GM20431 (cell line): ENCODE measurements at regions not wholly inside any gene's neighbourhood (a gene's known extent, or its start where the extent isn't known, plus 50 kb on each side); places are given as distances from the start of the nearest gene placed in this dataset.

ENCODE experiments used
- in situ Hi-C: fragments of 300-500 bp; cut with MseI, MboI; formaldehyde crosslinking; loops from one replicate; pipeline ENCODE4 v1.15.0; 2020; ENCODE audit warnings: low sequenced_read_pairs; ENCODE audit not compliant: unreplicated experiment

DNA sequence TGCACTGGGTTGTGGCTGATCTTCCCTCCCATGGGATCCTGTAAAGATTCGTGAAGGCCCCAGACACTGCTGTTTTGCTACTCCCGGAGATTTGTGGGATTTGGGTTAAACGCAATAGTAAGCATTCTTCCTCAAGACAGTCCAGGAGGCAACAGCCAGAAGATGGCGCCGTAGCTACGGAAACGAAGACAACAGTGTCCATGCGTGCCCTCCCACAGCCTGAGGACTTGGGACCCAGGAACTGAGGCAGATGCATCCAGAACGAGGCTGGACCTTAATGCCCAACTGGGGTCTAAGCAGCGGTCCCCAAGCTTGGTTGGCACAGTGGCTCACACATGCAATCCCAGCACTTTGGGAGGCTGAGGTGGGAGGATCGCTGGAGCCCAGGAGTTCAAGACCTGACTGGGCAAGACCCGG is 57.6 kb upstream of the ZNF507 start:
- in situ Hi-C loops: no loop called here

DNA sequence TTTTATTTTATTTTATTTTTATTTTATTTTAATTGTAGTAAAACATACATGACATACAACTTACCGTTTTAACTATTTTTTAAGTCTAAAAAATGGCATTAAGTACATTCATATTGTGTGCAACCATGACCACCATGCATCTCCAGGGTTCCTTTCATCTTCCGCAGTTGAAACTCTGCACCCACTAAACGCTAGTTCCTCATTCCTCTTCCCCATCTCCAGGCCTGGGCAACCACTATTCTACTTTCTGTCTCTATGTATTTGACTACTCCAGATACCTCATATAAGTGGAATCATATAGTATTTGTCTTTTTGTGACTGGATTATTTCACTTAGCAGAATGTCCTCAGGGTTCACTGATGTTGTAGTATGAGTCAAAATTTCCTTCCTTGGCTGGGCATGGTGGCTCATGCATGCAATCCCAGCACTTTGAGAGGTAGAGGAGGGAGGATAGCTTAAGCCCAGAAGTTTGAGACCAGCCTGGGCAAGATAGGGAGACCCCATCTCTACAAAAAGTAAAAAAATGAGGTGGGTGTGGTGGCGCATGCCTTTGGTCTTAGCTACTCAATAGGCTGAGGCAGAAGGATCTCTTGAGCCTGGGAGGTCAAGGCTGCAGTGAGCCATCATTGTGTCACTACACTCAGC is 55.7 kb upstream of the ZNF507 start:
- in situ Hi-C loops: no loop called here

DNA sequence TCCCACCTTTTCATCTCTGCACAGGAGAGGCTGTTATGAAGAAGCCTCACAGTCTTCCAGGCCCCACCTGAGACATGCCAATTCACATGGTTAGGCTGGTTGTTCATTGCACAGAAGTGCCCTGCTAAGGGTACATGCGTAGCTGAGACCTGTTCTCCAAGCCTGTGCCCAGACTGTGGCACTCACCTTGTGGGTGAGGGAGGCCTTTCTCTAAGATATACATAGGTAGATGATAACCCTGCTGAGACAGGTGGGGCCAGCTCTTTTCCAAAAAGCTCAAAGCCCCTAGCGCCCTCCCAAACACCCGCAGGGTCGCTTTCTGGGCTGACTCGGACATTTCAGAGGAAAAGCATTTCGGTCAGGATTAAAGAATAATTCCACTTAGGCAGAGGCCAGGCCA is 53.5 kb upstream of the ZNF507 start:
- in situ Hi-C loops: no loop called here

DNA sequence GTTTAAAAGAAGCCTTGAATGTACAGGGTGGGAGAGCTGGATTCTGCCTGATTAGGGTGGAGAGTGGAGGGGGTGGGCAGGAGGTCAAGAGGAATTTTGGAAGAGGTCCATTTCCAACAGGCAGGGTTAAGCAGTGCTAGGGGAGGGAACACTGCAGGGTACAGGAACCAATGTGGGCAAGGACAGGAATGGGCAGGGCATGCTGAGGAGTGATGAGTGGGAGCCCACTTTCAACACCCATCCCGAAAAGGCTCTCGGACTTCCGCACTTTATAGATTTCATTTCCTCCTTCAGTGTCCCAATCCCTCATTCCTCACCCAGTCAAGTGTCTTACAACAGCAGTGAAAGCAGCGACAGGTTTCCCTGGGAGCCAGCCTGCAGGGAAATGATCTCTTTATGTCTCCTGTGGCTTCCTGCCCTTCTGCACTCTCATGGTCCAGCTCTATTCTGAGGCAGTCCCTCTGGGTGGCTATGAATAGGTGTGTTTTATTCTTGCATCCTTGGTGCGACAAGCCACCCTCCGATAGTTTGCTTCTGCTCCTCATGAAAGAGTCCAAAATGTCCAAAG is 50.5 kb upstream of the ZNF507 start:
- in situ Hi-C loops: no loop called here
